ENCODE measurements at regions not wholly inside any gene's neighbourhood (a gene's known extent, or its start where the extent isn't known, plus 50 kb on each side); places are given as distances from the start of the nearest gene placed in this dataset.
A peak's percentile ranks its signal among the peaks of the same experiment; 100 is the strongest.

GRCh38 chrX:11908371-11908770, 150.3 kb downstream of the MSL3 start:
- no peaks in the 10 kb centered on the region for H3K27me3 ChIP-seq (ENCODE audit: control insufficient read depth, insufficient read depth, low read length)
- H3K14ac ChIP-seq (replicated peaks; ENCODE audit: low read depth, low read length) = no peak overlapping the region
- H2AK9ac ChIP-seq (replicated peaks; ENCODE audit: low read depth, low read length, poor library complexity) = no peak overlapping the region
- ChIA-PET CTCF (no interaction called here), POLR2A (ENCODE audit: unreplicated experiment) (no interaction called here)
- dilution Hi-C loops (cut with HindIII; ENCODE audit: low sequenced_read_pairs, unreplicated experiment) = no loop called here
- no peak overlapping the region for H3K56ac ChIP-seq (ENCODE audit: extremely low read depth, insufficient read depth, low read length)
- no peak overlapping the region for H3K4me3 ChIP-seq (ENCODE audit: insufficient read depth, low read depth, low read length)
- H3K9ac ChIP-seq (ENCODE audit: low read depth, low read length) = no peak overlapping the region
- no peak overlapping the region for H2AK5ac ChIP-seq (ENCODE audit: low read depth, low read length)
- H3K4me1 ChIP-seq (ENCODE audit: control insufficient read depth, insufficient read depth, low read length) = no peaks in the 10 kb centered on the region
- H3K9me3 ChIP-seq (ENCODE audit: control insufficient read depth, insufficient read depth, low read length) = no peaks in the 10 kb centered on the region
- no peak overlapping the region for H2BK5ac ChIP-seq (ENCODE audit: low read depth, low read length, poor library complexity, severe bottlenecking)
- BruUV-seq (replicated peaks) = no TSS peak
- H3K27ac ChIP-seq (ENCODE audit: insufficient read depth, low read length) = no peak overlapping the region
- no peaks in the 10 kb centered on the region for H3K36me3 ChIP-seq (ENCODE audit: control insufficient read depth, insufficient read depth, low read length)
- no peak overlapping the region for H3K4me2 ChIP-seq (ENCODE audit: low read depth, low read length)
- H2BK20ac ChIP-seq (ENCODE audit: low read depth, low read length) = no peak overlapping the region
- TF ChIP-seq MXI1 (IDR thresholded peaks at IDR 0.05; ENCODE audit: borderline replicate concordance, low read depth, low read length) (no peak), ELK1 (IDR thresholded peaks at IDR 0.05; ENCODE audit: borderline replicate concordance, low read depth, low read length) (no peak), RAD21 (IDR thresholded peaks at IDR 0.05; ENCODE audit: low read length) (no peak), MAFK (IDR thresholded peaks at IDR 0.05; ENCODE audit: low read depth, low read length) (no peak), CHD1 (IDR thresholded peaks at IDR 0.05; ENCODE audit: low read depth, low read length) (no peak), MAZ (IDR thresholded peaks at IDR 0.05; ENCODE audit: borderline replicate concordance, low read depth, low read length) (no peak), POLR2A (IDR thresholded peaks at IDR 0.05; ENCODE audit: low read depth, low read length) (no peak), BHLHE40 (IDR thresholded peaks at IDR 0.05; ENCODE audit: low read depth, low read length) (no peak), USF2 (IDR thresholded peaks at IDR 0.05; ENCODE audit: low read depth, low read length) (peak; percentile 31; the same call in 1 of the 2 replicates)
- H4K8ac ChIP-seq (ENCODE audit: low read depth in 2 of 2, low read length in 2 of 2) = no peak overlapping the region
- H4K91ac ChIP-seq (ENCODE audit: insufficient read depth, low read depth, low read length) = no peak overlapping the region
- no peak overlapping the region for H4K5ac ChIP-seq (ENCODE audit: low read depth, low read length)
- H3K79me1 ChIP-seq (ENCODE audit: low read depth in 1 of 2, low read length in 2 of 2) = no peaks in the 10 kb centered on the region
- no peak overlapping the region for H2BK120ac ChIP-seq (ENCODE audit: low read depth, low read length)
- no CpG with 5 or more reads among the region's 2 CpGs for WGBS, 2 experiments (ENCODE audit: extremely low coverage in 2 of 2, insufficient read length in 1 of 2)
- H2BK15ac ChIP-seq (ENCODE audit: low read depth, low read length) = no peak overlapping the region
- no peaks in the 10 kb centered on the region for H3K9me1 ChIP-seq (ENCODE audit: insufficient read depth, low read length)
- no peak overlapping the region for H3K18ac ChIP-seq (ENCODE audit: low read depth, low read length)
- H3K4ac ChIP-seq (ENCODE audit: low read depth, low read length) = no peak overlapping the region
- in situ Hi-C loops (cut with MboI; ENCODE audit: low sequenced_read_pairs) = no loop called here
- DNase-seq (no peak), ATAC-seq (ENCODE audit: low read depth) (0 out of 2 replicates have a peak, but pooled peaks have one; percentile 35)
- no peak overlapping the region for H2AFZ ChIP-seq (replicated peaks; ENCODE audit: low read length, poor library complexity)
- no peaks in the 10 kb centered on the region for H4K20me1 ChIP-seq (ENCODE audit: insufficient read depth, low read length)
- no peak overlapping the region for H3K23ac ChIP-seq (ENCODE audit: low read depth, low read length)
- intact Hi-C loops (cut with micrococcal nuclease) = loop anchor here (5.0 kb wide), 1 partner anchor 116 kb away; no protein-coding TSS in a partner anchor

Measured in IMR-90 (cell line).